Lower leg skin (tissue), 4 donors: ENCODE measurements at regions not wholly inside any gene's neighbourhood (a gene's known extent, or its start where the extent isn't known, plus 50 kb on each side); places are given as distances from the start of the nearest gene placed in this dataset.

ENCODE experiments used
- DNase-seq, 2 donors: peaks; one replicate each; pipeline ENCODE4 v3.0.0-alpha.2; 2019; ENCODE audit warnings: low spot score in 2 of 2
- H3K4me3 ChIP-seq: fragments of 200-600 bp; sonication (generic); 2 replicates; pipeline ENCODE4 v1.5.1; 2017; ENCODE audit warnings: mild to moderate bottlenecking, low read depth; ENCODE audit not compliant: poor library complexity, severe bottlenecking
- POLR2A ChIP-seq, 2 donors: fragments of 450-650 bp; IDR thresholded peaks; one replicate each; pipeline ENCODE4 v1.6.1; 2016 to 2017; ENCODE audit warnings: antibody characterized with exemption in 2 of 2, mild to moderate bottlenecking in 1 of 2, moderate library complexity in 1 of 2
- WGBS, 2 donors: methylation state at CpG; one replicate each; pipeline ENCODE4 v1.1.5; 2018; 5-methylcytosine and 5-hydroxymethylcytosine counted together
- intact Hi-C: fragments of 100-400 bp; cut with DNase I; formaldehyde crosslinking; loops from one replicate; pipeline ENCODE4 v1.15.0; 2023; ENCODE audit warnings: low total_unique reads
- TF ChIP-seq, protein P1 (sequence below), 3 donors: fragments of 450-650 bp; IDR thresholded peaks; one replicate each; pipeline ENCODE4 v1.5.1; 2016; ENCODE audit warnings: antibody characterized with exemption in 3 of 3, mild to moderate bottlenecking in 3 of 3, moderate library complexity in 2 of 3

DNA sequence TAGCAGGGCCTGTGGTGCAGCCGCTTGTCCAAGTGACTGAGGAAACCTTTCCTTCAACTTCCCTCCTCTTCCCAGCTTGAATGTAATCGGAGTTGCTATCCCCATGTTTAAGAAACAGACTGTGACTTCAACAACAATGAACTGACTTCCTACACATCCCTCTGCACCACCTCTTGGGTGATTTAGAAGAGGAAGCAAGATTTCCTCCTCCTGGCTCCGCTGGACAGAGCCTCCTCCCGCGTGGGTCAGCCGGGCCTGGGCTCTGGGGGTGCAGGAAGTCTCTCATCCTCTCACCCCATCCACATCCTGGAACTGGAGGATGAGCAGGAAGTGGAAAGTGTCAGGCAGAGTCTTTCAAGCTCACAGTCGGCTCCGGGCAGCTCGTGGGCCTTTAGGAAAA, 84.3 kb downstream of the GATA6 start:
- 60 to 62% methylated on average over 9 of the region's 9 CpGs for WGBS, 2 donors
- no peak overlapping the region for H3K4me3 ChIP-seq
- no peak for DNase-seq
- intact Hi-C loops = no loop called here
- TF ChIP-seq POLR2A (IDR thresholded peaks at IDR 0.05) = no peak
- TF ChIP-seq, protein P1, sequence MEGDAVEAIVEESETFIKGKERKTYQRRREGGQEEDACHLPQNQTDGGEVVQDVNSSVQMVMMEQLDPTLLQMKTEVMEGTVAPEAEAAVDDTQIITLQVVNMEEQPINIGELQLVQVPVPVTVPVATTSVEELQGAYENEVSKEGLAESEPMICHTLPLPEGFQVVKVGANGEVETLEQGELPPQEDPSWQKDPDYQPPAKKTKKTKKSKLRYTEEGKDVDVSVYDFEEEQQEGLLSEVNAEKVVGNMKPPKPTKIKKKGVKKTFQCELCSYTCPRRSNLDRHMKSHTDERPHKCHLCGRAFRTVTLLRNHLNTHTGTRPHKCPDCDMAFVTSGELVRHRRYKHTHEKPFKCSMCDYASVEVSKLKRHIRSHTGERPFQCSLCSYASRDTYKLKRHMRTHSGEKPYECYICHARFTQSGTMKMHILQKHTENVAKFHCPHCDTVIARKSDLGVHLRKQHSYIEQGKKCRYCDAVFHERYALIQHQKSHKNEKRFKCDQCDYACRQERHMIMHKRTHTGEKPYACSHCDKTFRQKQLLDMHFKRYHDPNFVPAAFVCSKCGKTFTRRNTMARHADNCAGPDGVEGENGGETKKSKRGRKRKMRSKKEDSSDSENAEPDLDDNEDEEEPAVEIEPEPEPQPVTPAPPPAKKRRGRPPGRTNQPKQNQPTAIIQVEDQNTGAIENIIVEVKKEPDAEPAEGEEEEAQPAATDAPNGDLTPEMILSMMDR (IDR thresholded peaks at IDR 0.05) = no peak

- 68 to 71% methylated on average over 5 of the region's 5 CpGs for WGBS, 2 donors
- DNase-seq = no peak
- H3K4me3 ChIP-seq = no peak overlapping the region
- TF ChIP-seq, protein P1 (IDR thresholded peaks at IDR 0.05) = no peak
- no peak for TF ChIP-seq POLR2A (IDR thresholded peaks at IDR 0.05)
- intact Hi-C loops = no loop called here
These were observed 83.8 kb downstream of the GATA6 start for GRCh38 chr18:22253156-22253555.
